ENCODE measurements at regions not wholly inside any gene's neighbourhood (a gene's known extent, or its start where the extent isn't known, plus 50 kb on each side); places are given as distances from the start of the nearest gene placed in this dataset.

DNA sequence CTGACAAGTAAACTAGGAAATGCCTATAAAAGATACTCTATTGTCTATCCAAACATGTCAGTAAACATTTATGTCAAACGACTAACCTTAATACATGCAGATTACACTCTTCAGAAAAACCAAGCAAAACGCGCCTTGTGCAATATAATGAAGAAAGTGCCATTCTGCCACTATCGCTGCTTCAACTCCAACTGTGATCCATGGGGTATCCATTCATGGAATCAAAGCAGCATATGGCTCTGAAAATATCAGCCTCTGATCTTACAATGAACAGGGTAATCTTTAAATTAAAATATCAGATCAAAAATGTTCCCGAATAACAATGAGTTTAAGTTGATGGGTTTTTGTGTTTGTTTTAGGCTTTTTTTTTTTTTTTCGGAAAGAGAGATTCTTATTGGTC lies 105.5 kb upstream of the SETMAR start:
- TF ChIP-seq POLR2AphosphoS5 (IDR thresholded peaks at IDR 0.05; ENCODE audit: low read depth, low read length): no peak
- no peak for TF ChIP-seq POLR2A (IDR thresholded peaks at IDR 0.05; ENCODE audit: low read depth, low read length)
- no peak for TF ChIP-seq TAF1 (IDR thresholded peaks at IDR 0.05; ENCODE audit: borderline replicate concordance, low read depth, low read length)

Data from GM12892 (cell line).